MM.1S (cell line): ENCODE measurements at regions not wholly inside any gene's neighbourhood (a gene's known extent, or its start where the extent isn't known, plus 50 kb on each side); places are given as distances from the start of the nearest gene placed in this dataset.
"Not testable (repeated sequence)": the region's sequence is repeated elsewhere in the genome, so short reads cannot be mapped to it uniquely, and the experiment has no call there.

Experiments used
- DNase-seq: peaks from one replicate; pipeline ENCODE4 v3.0.0-alpha.2; 2015
- H2AFZ ChIP-seq: fragments of 300-600 bp; sonication (generic); 2 replicates; pipeline ENCODE4 v1.6.0; 2016; ENCODE audit warnings: antibody characterized with exemption, low read length
- H3F3A ChIP-seq: fragments of 300-600 bp; sonication (generic); 2 replicates; pipeline ENCODE4 v1.6.1; 2016; ENCODE audit warnings: mild to moderate bottlenecking, antibody characterized with exemption, low read length, moderate library complexity, mixed read lengths; ENCODE audit not compliant: insufficient read depth
- H3K27ac ChIP-seq: fragments of 300-600 bp; sonication (generic); 2 replicates; pipeline ENCODE4 v1.5.1; 2016; ENCODE audit warnings: mild to moderate bottlenecking, low read length
- H3K27me3 ChIP-seq: fragments of 300-600 bp; sonication (generic); replicated peaks from 2 replicates; pipeline ENCODE4 v1.6.0; 2016; ENCODE audit warnings: low read length; ENCODE audit not compliant: insufficient read depth
- H3K36me3 ChIP-seq: fragments of 300-600 bp; sonication (generic); replicated peaks from 2 replicates; pipeline ENCODE4 v1.6.1; 2016; ENCODE audit warnings: mild to moderate bottlenecking, low read length, mixed read lengths; ENCODE audit not compliant: insufficient read depth
- H3K4me1 ChIP-seq: fragments of 300-600 bp; sonication (generic); 2 replicates; pipeline ENCODE4 v1.6.1; 2016; ENCODE audit warnings: low read length, mixed read lengths
- H3K4me2 ChIP-seq: fragments of 300-600 bp; sonication (generic); 2 replicates; pipeline ENCODE4 v1.6.0; 2016; ENCODE audit warnings: low read depth, low read length
- H3K4me3 ChIP-seq: fragments of 300-600 bp; sonication (generic); 2 replicates; pipeline ENCODE4 v1.5.1; 2016; ENCODE audit warnings: low read length, mixed read lengths
- H3K79me2 ChIP-seq: fragments of 300-600 bp; sonication (generic); 2 replicates; pipeline ENCODE4 v1.6.1; 2016; ENCODE audit warnings: mixed run types, low read length, mixed read lengths
- H3K9ac ChIP-seq: fragments of 300-600 bp; sonication (generic); 2 replicates; pipeline ENCODE4 v1.6.1; 2016; ENCODE audit warnings: low read length, mixed read lengths
- H3K9me2 ChIP-seq: fragments of 300-600 bp; sonication (generic); replicated peaks from 2 replicates; pipeline ENCODE4 v1.6.1; 2016; ENCODE audit warnings: mild to moderate bottlenecking, low read length, mixed read lengths; ENCODE audit not compliant: insufficient read depth
- H3K9me3 ChIP-seq: fragments of 300-600 bp; sonication (generic); replicated peaks from 2 replicates; pipeline ENCODE4 v1.6.1; 2016; ENCODE audit warnings: mild to moderate bottlenecking, low read length, mixed read lengths; ENCODE audit not compliant: insufficient read depth
- H4K20me1 ChIP-seq: fragments of 300-600 bp; sonication (generic); 2 replicates; pipeline ENCODE4 v1.6.1; 2016; ENCODE audit warnings: mild to moderate bottlenecking, low read length, moderate library complexity, mixed read lengths; ENCODE audit not compliant: insufficient read depth
- EZH2 ChIP-seq: fragments of 300-600 bp; sonication (generic); optimal IDR thresholded peaks from 2 replicates; pipeline ENCODE3; 2017; ENCODE audit warnings: low read depth, mild to moderate bottlenecking, antibody characterized with exemption, low read length, mixed read lengths
- EZH2phosphoT487 ChIP-seq: fragments of 300-600 bp; sonication (generic); IDR thresholded peaks from 2 replicates; pipeline ENCODE4 v1.6.1; 2018; ENCODE audit warnings: antibody characterized with exemption, low read length
- TF ChIP-seq, protein P1 (sequence below): fragments of 300-600 bp; sonication (generic); IDR thresholded peaks from 2 replicates; pipeline ENCODE4 v1.5.1; 2016; ENCODE audit warnings: antibody characterized with exemption, low read length, mixed read lengths

- no peak overlapping the region for H3K9ac ChIP-seq
- no peak overlapping the region for H3K4me2 ChIP-seq
- TF ChIP-seq EZH2phosphoT487 (no peak), EZH2 (no peak)
- TF ChIP-seq, protein P1, sequence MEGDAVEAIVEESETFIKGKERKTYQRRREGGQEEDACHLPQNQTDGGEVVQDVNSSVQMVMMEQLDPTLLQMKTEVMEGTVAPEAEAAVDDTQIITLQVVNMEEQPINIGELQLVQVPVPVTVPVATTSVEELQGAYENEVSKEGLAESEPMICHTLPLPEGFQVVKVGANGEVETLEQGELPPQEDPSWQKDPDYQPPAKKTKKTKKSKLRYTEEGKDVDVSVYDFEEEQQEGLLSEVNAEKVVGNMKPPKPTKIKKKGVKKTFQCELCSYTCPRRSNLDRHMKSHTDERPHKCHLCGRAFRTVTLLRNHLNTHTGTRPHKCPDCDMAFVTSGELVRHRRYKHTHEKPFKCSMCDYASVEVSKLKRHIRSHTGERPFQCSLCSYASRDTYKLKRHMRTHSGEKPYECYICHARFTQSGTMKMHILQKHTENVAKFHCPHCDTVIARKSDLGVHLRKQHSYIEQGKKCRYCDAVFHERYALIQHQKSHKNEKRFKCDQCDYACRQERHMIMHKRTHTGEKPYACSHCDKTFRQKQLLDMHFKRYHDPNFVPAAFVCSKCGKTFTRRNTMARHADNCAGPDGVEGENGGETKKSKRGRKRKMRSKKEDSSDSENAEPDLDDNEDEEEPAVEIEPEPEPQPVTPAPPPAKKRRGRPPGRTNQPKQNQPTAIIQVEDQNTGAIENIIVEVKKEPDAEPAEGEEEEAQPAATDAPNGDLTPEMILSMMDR, result no peak
- H3K4me3 ChIP-seq, result no peak overlapping the region
- H2AFZ ChIP-seq, result no peak overlapping the region
- H3K9me3 ChIP-seq, result no peaks in the 10 kb centered on the region
- no peaks in the 10 kb centered on the region for H3F3A ChIP-seq
- no peaks in the 10 kb centered on the region for H3K27me3 ChIP-seq
- H4K20me1 ChIP-seq, result no peaks in the 10 kb centered on the region
- H3K9me2 ChIP-seq, result no peaks in the 10 kb centered on the region
- H3K79me2 ChIP-seq, result no peaks in the 10 kb centered on the region
- H3K4me1 ChIP-seq, result no peaks in the 10 kb centered on the region
- no peak overlapping the region for H3K27ac ChIP-seq
- no peak for DNase-seq
- H3K36me3 ChIP-seq, result no peaks in the 10 kb centered on the region
Measured at GRCh38 chr3:106482451-106482850, 613.6 kb upstream of the CBLB start.

DNA sequence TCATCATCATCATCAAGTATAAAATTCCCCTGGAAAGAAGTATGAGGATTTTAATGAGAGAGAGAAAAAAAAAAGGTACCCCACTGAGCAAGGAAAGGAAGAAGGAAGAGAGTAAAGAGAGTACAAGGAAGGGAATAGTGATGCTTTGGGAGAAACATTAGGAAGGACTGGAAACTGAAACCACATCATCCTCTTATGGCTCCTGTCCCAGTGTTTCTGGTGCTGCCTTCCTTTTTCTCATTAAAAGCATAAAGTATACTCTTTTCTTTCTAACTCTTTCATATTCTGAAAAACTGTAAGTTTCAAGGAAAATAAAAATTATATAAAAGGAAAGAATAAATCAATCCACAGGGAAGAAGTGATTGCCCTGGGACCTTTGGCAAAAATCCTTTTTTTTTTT is 616.4 kb upstream of the CBLB start:
- TF ChIP-seq, protein P1, result no peak
- TF ChIP-seq EZH2 (no peak), EZH2phosphoT487 (no peak)
- H3K9ac ChIP-seq, result no peak overlapping the region
- no peak overlapping the region for H2AFZ ChIP-seq
- H3K4me2 ChIP-seq, result no peak overlapping the region
- H3K79me2 ChIP-seq, result no peaks in the 10 kb centered on the region
- H3K4me3 ChIP-seq, result no peak overlapping the region
- no peaks in the 10 kb centered on the region for H3K36me3 ChIP-seq
- H3K9me3 ChIP-seq, result no peaks in the 10 kb centered on the region
- H3K9me2 ChIP-seq, result no peaks in the 10 kb centered on the region
- H3K27ac ChIP-seq, result no peak overlapping the region
- H4K20me1 ChIP-seq, result no peaks in the 10 kb centered on the region
- DNase-seq, result no peak
- no peaks in the 10 kb centered on the region for H3K4me1 ChIP-seq
- no peaks in the 10 kb centered on the region for H3F3A ChIP-seq
- no peaks in the 10 kb centered on the region for H3K27me3 ChIP-seq

DNA sequence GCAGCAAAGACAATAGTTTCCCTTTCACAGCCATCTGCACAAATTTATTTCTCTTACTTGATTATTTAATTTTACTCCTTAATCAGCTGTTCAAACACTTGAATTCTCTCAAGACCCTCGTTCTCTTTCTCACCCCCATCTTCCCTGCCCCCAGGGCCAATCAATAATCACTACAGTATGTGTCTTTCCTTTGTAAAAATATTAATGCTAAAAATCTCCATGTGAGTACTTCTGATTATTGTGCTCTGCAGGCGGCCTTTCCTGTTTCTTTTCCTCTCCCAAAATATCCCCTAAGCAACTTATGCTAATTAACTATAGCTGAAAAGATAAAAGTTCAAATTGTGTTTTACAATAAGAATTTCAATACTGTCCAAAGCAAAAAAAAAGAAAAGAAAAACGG is 617.0 kb upstream of the CBLB start:
- H2AFZ ChIP-seq, result no peak overlapping the region
- no peak for DNase-seq
- H3K27me3 ChIP-seq, result no peaks in the 10 kb centered on the region
- no peak overlapping the region for H3K4me3 ChIP-seq
- no peaks in the 10 kb centered on the region for H3K9me3 ChIP-seq
- no peaks in the 10 kb centered on the region for H4K20me1 ChIP-seq
- no peak overlapping the region for H3K27ac ChIP-seq
- H3F3A ChIP-seq, result no peaks in the 10 kb centered on the region
- H3K4me1 ChIP-seq, result no peaks in the 10 kb centered on the region
- no peaks in the 10 kb centered on the region for H3K79me2 ChIP-seq
- H3K4me2 ChIP-seq, result no peak overlapping the region
- no peaks in the 10 kb centered on the region for H3K36me3 ChIP-seq
- no peak for TF ChIP-seq EZH2phosphoT487
- TF ChIP-seq EZH2, result no peak
- TF ChIP-seq, protein P1, result no peak
- H3K9ac ChIP-seq, result no peak overlapping the region
- H3K9me2 ChIP-seq, result no peaks in the 10 kb centered on the region

DNA sequence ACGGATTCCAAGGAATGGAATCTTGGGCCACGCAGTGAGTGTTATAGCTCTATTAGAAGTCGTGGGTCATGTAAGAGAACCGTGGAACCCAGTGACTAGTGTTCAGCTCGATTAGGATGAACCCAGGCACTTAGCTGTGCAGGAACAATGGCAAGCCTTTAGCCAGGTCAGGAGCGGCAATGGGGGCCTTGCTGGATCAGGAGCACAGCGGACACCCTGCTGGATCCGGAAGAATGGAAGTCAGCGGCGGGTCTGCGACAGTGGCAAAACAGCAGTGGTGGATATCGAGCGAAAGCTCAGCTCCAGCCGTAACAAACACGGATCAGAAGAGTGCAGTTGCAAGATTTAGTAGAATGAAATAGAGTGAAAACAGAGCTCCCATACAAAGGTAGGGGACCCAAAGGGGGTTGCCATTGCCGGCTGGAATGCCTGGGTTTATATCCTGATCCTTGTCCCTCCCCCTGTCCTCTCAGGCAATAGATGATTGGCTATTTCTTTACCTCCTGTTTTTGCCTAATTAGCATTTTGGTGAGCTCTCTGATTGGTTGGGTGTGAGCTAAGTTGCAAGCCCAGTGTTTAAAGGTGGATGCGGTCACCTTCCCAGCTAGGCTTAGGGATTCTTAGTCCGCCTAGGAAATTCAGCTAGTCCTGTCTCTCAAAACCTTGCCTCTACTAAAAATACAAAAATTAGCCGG is 618.3 kb upstream of the CBLB start:
- not testable (repeated sequence) for H3K36me3 ChIP-seq, H3K27me3 ChIP-seq, H3K4me1 ChIP-seq, H4K20me1 ChIP-seq, H3K9me3 ChIP-seq, DNase-seq, H3K4me2 ChIP-seq, H3K4me3 ChIP-seq, H3K79me2 ChIP-seq, H3K27ac ChIP-seq, H3F3A ChIP-seq, H2AFZ ChIP-seq, H3K9ac ChIP-seq, H3K9me2 ChIP-seq
